ENCODE measurements at regions not wholly inside any gene's neighbourhood (a gene's known extent, or its start where the extent isn't known, plus 50 kb on each side); places are given as distances from the start of the nearest gene placed in this dataset.
A peak's percentile ranks its signal among the peaks of the same experiment; 100 is the strongest.
"Not testable (repeated sequence)": the region's sequence is repeated elsewhere in the genome, so short reads cannot be mapped to it uniquely, and the experiment has no call there.

- no peak for DNase-seq (ENCODE audit: low read depth, low spot score)
Observed at GRCh38 chr6:141780296-141780695, 352.4 kb upstream of the GJE1 start.

- no peak for DNase-seq (ENCODE audit: low read depth, low spot score)
Observed at GRCh38 chr6:141764388-141764787, 368.3 kb upstream of the GJE1 start.

- no peak for DNase-seq (ENCODE audit: low read depth, low spot score)
Observed at GRCh38 chr6:141758430-141758829, 374.3 kb upstream of the GJE1 start.

- no peak for DNase-seq (ENCODE audit: low read depth, low spot score)
Observed at GRCh38 chr6:141753180-141753579, 379.5 kb upstream of the GJE1 start.

- DNase-seq (ENCODE audit: low read depth, low spot score): no peak
Observed at GRCh38 chr6:141752677-141753076, 380.0 kb upstream of the GJE1 start.

DNA sequence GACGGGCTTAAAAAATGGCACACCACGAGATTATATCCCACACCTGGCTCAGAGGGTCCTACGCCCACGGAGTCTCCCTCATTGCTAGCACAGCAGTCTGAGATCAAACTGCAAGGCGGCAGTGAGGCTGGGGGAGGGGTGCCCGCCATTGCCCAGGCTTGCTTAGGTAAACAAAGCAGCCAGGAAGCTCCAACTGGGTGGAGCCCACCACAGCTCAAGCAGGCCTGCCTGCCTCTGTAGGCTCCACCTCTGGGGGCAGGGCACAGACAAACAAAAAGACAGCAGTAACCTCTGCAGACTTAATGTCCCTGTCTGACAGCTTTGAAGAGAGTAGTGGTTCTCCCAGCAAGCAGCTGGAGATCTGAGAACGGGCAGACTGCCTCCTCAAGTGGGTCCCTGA lies 386.4 kb upstream of the GJE1 start:
- DNase-seq (ENCODE audit: low read depth, low spot score): not testable (repeated sequence)

GRCh38 chr6:141744971-141745370 lies 387.8 kb upstream of the GJE1 start:
- peak; percentile 55 for DNase-seq (ENCODE audit: low read depth, low spot score)

GRCh38 chr6:141744194-141744925 lies 388.4 kb upstream of the GJE1 start:
- DNase-seq (ENCODE audit: low read depth, low spot score): no peak

GRCh38 chr6:141736104-141736503 lies 396.6 kb upstream of the GJE1 start:
- no peak for DNase-seq (ENCODE audit: low read depth, low spot score)

DNA sequence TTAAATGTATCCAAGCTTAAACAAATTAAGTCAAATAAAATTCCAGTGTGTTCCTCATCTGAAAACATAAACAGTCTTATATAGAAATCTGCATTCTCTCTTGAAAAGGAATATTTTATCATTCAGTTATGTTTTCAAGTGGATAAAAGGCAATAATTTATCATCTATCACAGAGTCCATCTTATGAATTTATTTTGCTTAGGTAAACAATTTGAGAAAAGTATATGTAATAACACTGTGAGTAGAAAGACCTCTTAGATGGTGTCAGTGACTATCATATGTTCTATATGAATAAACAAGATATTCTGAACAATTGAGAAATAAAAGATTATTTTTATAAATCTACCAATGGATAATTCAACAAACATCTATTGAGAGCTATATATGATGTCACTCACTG lies 397.6 kb upstream of the GJE1 start:
- no peak for DNase-seq (ENCODE audit: low read depth, low spot score)

DNA sequence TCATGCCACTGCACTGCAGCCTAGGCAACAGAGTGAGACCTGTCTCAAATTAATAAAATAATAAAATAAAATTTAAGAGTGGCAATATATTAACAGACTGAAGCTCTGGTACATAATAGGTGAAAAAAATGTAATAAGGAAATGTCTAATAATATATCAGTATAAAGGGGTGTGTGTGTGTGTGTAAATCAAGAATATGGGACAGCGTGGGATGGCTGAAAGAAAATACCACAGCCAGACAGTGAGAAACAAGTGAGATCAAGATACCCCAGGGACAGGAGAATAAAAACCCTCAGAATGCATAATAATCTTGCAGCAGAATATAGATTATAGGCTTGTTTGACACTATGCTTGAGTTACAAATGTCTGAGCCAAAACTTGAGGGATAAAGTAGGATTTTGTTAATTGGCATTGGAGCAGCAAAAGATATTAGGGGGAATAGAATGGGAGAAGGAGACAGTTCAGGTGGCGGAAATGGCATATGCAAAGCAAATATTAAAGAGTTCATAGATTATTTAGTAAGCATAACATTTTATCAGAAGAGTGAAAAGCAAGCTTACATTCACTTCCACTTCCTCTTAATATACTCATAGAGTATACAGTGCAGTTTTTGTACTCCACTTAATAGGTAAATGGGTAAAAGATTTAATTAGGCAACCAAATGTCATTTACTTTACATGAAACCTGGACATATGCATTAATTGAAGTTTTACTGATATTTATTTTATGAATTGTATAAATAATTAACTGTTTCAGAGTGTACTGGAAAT lies 398.5 kb upstream of the GJE1 start:
- no peak for DNase-seq (ENCODE audit: low read depth, low spot score)

GRCh38 chr6:141729146-141729545 lies 403.6 kb upstream of the GJE1 start:
- DNase-seq (ENCODE audit: low read depth, low spot score): no peak

DNA sequence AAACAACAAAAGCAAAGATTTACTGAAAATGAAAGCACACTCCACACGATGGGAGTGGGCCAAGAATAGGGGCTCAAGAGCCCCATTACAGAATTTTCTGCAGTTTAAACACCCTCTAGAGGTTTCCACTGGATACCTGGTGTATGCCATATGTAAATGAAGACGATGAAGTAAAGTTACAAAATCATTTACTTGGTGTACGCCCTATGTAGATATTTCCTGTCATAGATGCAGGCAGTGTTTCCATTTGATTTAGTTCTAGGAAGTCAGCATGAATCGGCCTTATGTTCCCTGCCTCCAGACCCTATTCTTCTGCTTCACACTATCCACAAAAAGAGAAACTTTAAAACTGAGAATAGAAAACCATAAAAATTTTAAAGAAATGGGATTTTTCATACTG lies 404.4 kb upstream of the GJE1 start:
- no peak for DNase-seq (ENCODE audit: low read depth, low spot score)

- no peak for DNase-seq (ENCODE audit: low read depth, low spot score)
Observed at GRCh38 chr6:141726248-141726647, 406.5 kb upstream of the GJE1 start.

GRCh38 chr6:141724731-141725130 lies 408.0 kb upstream of the GJE1 start:
- no peak for DNase-seq (ENCODE audit: low read depth, low spot score)

- DNase-seq (ENCODE audit: low read depth, low spot score): no peak
Observed at GRCh38 chr6:141719476-141719875, 413.2 kb upstream of the GJE1 start.

- DNase-seq (ENCODE audit: low read depth, low spot score): no peak
Observed at GRCh38 chr6:141705431-141705830, 427.3 kb upstream of the GJE1 start.

GRCh38 chr6:141704151-141704550 lies 428.6 kb upstream of the GJE1 start:
- no peak for DNase-seq (ENCODE audit: low read depth, low spot score)

DNA sequence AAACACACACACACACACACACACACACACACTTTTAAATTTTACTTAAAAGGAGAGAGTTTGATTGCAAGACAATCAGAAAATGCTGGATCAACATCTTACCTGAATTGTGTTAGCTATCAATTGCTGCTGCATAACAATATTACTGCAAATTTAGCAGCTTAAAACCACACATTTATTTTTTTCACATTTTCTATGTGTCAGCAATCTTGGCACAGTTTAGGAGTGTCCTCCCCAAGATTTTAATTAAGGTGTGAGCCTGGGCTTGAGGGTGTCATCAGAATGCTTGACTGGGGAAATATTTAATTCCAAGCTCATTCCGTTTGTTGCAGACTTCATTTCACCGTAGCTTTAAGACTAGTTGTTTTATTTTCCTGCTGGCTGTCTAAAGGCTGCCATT lies 431.0 kb upstream of the GJE1 start:
- no peak for DNase-seq (ENCODE audit: low read depth, low spot score)

DNA sequence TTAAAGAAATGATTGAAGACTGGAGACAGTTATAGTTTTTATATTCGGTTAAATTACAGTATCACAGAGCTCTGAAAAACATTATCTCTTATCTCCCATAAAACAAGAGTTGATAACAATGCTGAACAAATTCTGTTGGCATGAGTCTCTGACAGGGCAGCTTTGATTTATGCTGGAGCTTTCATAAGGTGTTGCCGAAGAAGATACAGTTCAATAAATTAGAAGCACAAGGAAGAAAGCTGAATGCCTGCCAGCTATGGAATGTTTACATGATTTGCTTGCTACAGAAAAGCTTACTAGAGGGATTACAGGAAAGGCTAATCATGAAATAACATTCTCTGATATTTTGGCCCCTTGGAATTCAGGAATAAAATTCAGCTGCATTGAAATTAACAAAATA lies 431.9 kb upstream of the GJE1 start:
- no peak for DNase-seq (ENCODE audit: low read depth, low spot score)

GRCh38 chr6:141688916-141689315 lies 443.8 kb upstream of the GJE1 start:
- no peak for DNase-seq (ENCODE audit: low read depth, low spot score)

GRCh38 chr6:141685416-141685815 lies 447.3 kb upstream of the GJE1 start:
- no peak for DNase-seq (ENCODE audit: low read depth, low spot score)

DNA sequence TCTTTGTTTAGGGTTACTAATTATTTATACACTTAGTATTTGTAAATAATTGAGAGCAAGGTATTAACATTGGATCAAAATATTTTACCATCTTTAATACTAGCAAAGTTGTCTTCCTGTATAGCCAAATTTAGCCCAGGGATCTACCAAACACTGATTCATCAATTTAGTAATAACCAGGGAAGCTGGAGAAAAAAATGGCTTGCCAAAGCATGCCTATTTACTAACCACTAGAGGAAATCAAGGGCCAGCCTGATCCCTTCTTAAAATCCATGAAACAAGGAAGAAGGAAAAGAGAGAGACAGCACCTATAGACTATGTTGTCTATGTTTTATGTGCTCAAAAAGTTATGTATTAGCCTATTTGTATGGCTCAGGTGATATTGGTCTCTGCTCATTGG lies 450.3 kb upstream of the GJE1 start:
- DNase-seq (ENCODE audit: low read depth, low spot score): no peak

Measured in pulmonary artery endothelial cell (primary cell).